Activated effector memory CD4-positive, alpha-beta T cell treated with Interleukin-2 at 50 U/mL for 16 hours (primary cell): ENCODE measurements at regions not wholly inside any gene's neighbourhood (a gene's known extent, or its start where the extent isn't known, plus 50 kb on each side); places are given as distances from the start of the nearest gene placed in this dataset.

ENCODE experiments used
- DNase-seq: peaks from one replicate; pipeline ENCODE4 v3.0.0-alpha.2; 2020

DNA sequence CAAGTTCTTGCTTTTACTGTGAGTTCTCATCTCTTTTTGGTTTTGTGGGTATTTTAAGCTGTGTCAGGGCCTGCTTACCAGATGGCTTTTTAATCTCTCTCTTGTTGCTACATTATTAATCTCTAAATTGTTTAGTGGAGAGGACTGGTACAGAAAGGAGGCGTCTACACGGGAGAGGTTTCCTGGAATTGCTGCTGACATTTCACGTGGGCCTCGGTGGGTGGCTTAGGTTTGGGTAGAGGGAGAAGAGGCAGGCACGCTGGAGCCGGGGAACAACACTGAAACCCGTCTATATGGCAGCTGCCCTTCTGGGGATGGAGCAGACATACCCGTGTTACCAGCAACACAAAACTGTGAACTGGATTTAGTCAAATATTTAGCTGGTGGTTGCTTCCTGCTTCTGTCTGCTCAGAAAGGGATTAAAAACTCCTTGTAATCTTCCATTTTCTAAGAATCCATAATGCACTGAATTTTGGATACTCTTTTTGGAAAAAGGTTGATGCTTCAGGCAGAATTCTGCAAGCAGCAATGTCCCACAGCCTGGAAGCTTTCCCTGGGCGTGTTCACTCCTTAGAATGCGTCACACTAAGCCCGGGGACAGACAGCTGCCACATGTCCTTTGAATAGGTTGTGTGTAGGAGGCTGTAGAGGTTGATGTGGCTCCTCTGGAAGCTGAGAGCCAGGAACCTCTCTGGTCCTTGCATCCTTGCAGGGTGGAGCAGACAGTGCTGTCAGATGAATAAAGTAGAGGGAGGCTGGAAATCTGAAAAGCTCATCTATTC, 199.8 kb upstream of the GATB start:
- no peak for DNase-seq

DNA sequence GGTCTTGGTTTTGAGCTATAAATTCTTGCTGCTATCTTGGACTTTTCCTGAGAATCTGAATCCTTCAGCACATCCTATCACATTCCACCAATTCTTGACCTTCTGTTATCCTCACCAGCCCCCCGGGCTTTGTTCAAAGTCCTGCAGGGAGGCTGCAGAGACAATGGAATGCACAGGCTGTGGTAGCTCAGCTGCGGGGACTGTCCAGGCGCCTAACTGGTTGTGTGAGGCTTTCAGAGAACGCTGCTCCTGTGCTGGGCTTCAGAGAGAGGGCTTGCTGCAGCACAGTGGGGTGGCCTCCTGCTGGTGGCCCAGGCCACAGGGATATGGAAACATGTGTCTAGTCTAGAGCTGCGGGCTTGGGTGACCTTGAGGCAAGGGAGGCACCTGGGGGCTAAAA, 196.3 kb upstream of the GATB start:
- DNase-seq = no peak

DNA sequence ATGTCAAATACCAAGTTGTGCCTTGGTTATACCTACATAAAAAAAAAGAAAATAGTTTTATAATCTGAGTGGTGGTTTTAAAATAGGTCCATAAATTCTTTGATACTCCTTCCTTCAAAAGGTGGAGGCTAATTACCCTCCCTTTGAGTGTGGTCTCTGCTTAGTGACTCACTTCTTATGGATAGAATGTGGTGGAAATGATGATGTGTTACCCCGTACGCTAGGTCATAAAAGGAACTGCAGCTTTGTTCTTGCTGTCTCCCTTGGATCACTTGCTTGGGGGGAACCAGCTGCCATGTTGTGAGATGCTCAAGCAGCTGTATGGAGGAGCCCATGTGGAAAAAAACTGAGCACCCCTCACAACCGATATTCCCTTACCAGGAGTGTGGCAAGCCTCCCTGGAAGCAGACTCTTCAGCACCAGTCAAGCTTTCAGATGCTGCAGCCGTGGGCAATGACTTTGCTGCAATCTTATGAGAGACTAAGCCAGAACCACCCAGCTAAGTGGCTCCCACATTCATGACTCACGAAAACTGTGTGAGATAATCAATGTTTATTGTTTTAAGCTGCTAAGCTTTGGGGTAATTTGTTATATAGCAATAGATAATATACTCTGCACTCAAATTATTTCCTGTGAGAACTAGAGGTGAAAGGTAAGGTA, 195.0 kb upstream of the GATB start:
- no peak for DNase-seq

DNA sequence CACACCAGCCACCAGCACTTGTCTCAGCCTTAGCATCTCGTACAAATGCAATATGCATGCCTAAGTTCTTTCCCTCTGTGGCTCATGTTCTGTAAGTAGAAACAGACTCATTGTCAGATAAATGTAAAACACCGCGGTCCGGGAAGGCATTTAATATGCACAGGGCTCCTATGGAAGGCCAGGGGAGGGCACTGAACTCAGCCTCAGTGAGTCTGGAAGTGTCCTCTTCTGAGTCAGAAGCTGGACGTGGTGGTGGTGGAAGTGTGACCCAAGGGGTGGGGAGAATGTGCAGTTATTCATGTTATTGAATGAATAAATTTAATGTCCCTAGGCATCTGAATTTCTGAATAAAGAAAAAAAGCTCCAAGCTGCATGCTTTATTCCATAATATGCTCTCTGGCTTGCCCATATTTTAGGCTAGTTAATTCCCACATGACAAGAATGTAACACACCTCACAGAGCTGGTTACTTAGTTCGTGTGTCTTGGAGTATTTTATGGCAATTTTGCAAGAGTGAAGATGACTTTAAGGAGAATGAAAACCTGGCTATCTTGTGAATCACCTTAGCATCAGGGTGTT, 193.1 kb upstream of the GATB start:
- no peak for DNase-seq

GRCh38 chr4:151953312-151953711, 192.5 kb upstream of the GATB start:
- no peak for DNase-seq

DNA sequence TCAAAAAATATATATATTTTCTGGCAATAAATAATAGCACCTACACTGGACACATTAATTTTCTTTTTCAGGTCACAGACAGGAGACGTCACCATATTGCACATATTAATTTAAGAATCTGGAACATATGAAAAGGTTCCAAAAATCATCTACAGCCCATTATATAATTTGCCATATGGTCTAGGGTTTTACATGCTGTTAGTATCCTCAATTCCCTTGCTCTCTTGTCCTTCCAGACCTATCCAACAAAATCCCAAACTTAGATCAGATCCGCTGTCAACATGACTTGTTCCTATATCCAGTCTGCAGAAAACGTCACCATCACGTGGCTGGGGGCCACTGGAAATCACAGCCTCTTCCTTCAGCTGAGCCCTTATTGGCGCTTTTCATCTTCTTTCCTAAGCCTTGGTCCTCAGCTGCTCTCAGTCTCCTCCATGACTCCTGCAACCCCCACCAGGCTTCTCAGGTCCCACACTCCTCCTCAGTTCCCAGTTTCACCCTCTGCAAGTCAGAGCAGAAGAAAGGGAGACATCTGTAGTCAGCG, 192.0 kb upstream of the GATB start:
- DNase-seq = no peak

GRCh38 chr4:151952137-151952536, 191.3 kb upstream of the GATB start:
- no peak for DNase-seq

DNA sequence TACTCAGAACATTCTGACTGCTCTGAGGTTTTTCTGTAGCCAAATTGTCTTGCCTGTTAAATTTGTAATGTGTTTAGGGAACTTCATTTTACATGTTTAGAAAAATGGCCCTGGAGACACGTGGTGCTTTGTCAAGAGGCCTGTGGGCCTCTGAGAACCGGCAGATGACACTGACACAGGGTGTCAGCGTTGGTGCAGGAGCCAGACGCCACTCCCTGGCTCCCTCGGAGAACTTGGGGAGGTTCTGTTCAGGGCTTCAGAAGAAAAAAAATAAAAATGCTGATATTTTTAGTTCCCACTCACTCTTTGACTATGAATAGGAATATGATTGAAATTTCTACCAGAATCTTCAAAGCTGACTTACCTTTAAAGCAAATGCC, 190.9 kb upstream of the GATB start:
- DNase-seq = no peak

GRCh38 chr4:151950993-151951670, 190.3 kb upstream of the GATB start:
- DNase-seq = no peak

DNA sequence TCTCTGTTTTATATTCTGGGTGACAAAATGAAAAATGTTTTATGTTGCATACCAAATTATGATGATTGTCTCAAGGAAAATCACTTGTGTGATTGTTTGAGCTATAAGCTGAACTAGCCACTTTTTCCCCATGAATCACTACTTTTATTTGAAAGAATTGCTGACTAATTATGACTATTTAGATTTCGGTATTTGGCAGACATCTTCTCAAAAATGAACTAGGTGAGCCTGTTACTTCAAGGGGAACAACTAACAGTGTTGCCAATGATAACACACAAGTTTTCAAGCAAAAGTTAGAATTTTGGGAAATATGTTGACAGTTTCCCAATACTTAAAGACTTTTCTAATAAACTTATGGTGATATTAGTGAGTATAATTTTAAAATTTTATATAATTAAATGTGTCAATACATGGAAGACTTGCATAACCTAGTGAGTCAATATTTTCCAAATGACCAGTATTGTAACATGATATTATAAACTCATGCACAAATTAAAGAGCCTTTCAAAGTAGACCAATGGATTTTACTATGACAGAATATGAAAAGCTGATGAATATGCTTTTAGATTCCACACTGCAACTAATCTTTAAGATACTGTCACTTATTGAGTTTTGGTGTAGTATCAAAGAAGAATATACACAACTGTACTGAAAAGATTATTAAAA, 187.7 kb upstream of the GATB start:
- DNase-seq = no peak

- DNase-seq = no peak
Observed at GRCh38 chr4:151946718-151947117, 185.9 kb upstream of the GATB start.

DNA sequence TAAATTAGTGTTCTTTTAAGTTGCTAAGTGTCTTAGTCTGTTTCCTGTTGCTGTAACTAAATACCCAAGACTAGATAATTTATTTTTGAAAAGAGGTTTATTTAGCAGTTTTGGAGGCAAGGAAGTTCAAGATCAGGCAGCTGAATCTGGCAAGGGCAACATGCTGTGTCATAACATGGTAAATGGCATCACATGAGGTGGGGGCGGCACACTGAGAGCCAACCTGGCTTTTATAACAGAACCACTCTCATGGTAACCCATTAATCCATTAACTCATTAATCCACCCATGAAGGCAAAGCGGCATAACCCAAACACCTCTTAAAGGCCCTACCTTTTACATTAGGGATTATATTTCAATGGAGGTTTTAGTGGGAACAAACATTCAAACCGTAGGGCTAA, 182.2 kb upstream of the GATB start:
- DNase-seq = no peak

DNA sequence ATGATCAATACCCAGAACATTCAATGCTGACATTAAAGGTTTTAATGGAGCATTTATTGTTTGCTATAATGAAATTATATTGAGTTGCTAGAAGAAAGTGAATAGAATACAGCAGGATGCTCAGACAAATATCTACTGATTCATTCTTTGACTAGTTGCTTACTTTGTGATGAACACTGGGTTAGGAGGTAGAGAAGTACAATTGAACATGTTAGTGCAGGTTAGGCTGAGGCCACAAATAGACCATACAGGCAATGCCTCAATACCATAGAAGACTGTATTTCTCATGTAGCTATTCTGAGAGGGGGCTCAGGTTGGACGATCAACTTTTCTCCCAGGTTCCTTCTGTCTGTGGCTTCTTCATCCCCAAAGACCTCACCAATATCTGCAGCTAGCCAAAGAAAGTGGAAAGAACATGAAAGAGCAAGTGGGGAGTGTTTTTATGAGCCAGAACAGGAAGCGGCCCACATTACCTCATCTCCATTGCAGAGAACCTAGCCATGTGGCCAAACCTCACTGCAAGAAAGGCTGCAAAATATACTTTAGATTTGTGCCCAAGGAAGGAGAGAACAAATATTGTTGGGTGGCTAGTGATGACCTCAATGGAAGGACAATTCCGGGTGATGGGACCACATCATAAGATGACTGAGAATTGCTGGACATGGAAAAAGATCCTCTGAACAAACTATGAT, 180.3 kb upstream of the GATB start:
- DNase-seq = no peak

DNA sequence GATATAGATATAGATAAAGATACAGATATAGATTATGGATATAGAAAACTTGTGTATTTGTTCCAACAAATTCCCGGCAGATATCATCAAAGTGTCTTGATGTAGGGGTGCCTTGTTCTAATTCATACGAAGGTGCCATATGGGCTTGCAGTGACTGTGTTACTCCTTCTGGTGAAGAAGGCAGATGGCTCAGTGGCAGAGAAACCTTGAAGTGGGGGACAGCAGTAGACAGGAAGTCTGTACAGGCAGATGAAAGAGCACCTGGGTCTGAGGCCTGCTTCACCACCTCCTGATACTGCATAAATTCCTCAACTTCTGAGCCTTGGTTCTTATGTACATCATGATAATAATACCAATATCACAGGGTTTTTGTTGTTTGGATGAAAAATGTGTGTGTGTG, 179.5 kb upstream of the GATB start:
- DNase-seq = no peak

GRCh38 chr4:151939670-151940069, 178.9 kb upstream of the GATB start:
- no peak for DNase-seq

DNA sequence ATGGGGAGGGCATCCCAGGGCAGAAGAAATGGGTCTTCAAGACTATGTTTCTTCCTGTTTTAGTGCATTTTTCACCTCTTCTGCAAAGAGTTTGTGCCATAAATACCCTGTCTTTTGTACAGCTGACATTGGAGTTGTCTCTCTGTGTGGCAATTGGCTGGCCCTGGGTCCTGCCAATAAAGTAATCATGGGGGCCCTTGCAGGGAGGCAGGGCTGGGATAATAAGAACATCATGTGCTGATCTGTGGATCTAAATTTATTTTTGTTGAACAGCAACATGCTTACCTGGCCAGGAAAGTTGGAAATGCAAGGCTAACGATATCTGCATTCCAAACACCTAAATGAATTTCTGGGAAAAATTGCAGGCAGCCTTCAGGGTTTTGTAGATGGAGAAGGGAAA, 174.6 kb upstream of the GATB start:
- no peak for DNase-seq

- no peak for DNase-seq
Observed at GRCh38 chr4:151934766-151935165, 174.0 kb upstream of the GATB start.

DNA sequence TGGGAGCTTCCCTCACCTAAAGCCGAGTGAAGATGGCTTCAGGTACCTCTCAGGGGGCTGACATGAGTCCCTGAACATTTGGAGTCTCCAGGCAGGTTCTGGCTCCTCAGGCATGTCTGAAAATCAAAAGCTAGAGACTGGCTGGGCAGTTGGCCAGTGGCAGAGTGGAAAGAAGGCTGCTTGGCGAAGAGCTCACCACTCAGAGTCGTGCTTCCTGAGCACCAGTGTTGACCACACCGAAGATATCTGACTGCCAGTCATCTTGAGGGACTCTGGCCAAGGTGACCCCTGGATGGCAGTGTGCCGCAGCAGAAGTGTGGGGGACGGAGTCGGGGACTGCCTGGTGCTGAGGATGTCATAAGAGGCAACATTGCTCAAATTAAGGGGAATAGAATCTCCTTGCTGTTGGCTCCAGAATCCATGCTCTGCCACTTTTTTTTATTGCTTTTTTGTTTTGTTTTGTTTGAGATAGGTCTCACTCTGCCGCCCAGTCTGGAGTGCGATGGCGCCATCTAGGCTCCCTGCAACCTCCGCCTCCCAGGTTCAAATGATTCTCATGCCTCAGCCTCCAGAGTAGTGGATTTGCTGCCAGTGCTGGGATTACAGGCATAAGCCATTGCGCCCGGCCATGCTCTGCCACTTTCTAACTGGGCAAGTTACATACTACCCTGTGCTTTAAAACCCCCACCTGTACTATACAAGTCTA, 172.5 kb upstream of the GATB start:
- no peak for DNase-seq

DNA sequence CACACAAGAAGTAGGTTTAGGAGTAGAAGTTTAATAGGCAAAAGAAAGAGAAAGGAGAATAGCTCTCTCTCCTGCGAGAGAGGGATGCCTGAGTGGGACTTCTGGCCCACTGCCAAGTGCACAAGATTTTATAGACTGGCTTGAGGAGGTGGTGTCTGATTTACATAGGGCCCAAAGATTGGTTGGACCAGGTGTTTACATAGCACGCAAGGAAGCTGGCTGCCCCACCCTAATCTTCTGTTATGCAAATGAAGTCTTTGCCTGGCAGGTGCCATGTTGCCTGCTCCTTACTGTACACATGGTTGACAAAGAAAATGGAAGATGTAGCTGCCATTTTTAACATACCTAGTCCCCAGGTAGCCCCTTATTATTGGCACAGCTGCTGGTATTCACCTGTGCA, 170.8 kb upstream of the GATB start:
- DNase-seq = no peak

GRCh38 chr4:151930372-151930771, 169.6 kb upstream of the GATB start:
- DNase-seq = no peak

- no peak for DNase-seq
Observed at GRCh38 chr4:151928112-151928511, 167.3 kb upstream of the GATB start.

- DNase-seq = no peak
Observed at GRCh38 chr4:151922811-151923210, 162.0 kb upstream of the GATB start.
